Neuronal stem cell (in vitro differentiated cells): ENCODE measurements at regions not wholly inside any gene's neighbourhood (a gene's known extent, or its start where the extent isn't known, plus 50 kb on each side); places are given as distances from the start of the nearest gene placed in this dataset.

Experiments used
- DNase-seq: peaks from one replicate; pipeline ENCODE4 v3.0.0-alpha.2; 2013; ENCODE audit warnings: low spot score
- H2AFZ ChIP-seq: one replicate; pipeline ENCODE4 v1.6.1; 2013; ENCODE audit warnings: mild to moderate bottlenecking, low read length, inconsistent platforms
- H2AK5ac ChIP-seq: 2 replicates; pipeline ENCODE4 v1.6.1; 2013; ENCODE audit warnings: low read depth, mild to moderate bottlenecking, inconsistent platforms, low read length, moderate library complexity, mixed read lengths
- H2BK120ac ChIP-seq: 2 replicates; pipeline ENCODE4 v1.6.1; 2013; ENCODE audit warnings: low read depth, mild to moderate bottlenecking, inconsistent platforms, low read length, moderate library complexity, mixed read lengths
- H2BK12ac ChIP-seq: one replicate; pipeline ENCODE4 v1.6.1; 2013; ENCODE audit warnings: low read length, inconsistent platforms
- H2BK15ac ChIP-seq: 2 replicates; pipeline ENCODE4 v1.6.1; 2013; ENCODE audit warnings: mild to moderate bottlenecking, low read length, inconsistent platforms, mixed read lengths
- H2BK5ac ChIP-seq: one replicate; pipeline ENCODE4 v1.6.1; 2013; ENCODE audit warnings: inconsistent platforms, mild to moderate bottlenecking, low read length, moderate library complexity
- H3K14ac ChIP-seq: one replicate; pipeline ENCODE4 v1.6.1; 2013; ENCODE audit warnings: low read length, inconsistent platforms
- H3K18ac ChIP-seq: 2 replicates; pipeline ENCODE4 v1.6.1; 2013; ENCODE audit warnings: low read length, inconsistent platforms
- H3K23ac ChIP-seq: 2 replicates; pipeline ENCODE4 v1.6.1; 2013; ENCODE audit warnings: low read depth, mild to moderate bottlenecking, mixed read lengths, low read length, inconsistent platforms; ENCODE audit not compliant: poor library complexity
- H3K27ac ChIP-seq: replicated peaks from 3 replicates; pipeline ENCODE4 v1.5.1; 2013; ENCODE audit warnings: low read length, inconsistent platforms
- H3K27me3 ChIP-seq, 3 experiments: 2 replicates each; pipeline ENCODE4 v1.6.1; 2013; ENCODE audit warnings: low read length in 3 of 3, mild to moderate bottlenecking in 2 of 3, inconsistent platforms in 1 of 3, low read depth in 1 of 3, mixed read lengths in 1 of 3, moderate library complexity in 1 of 3; ENCODE audit not compliant: control insufficient read depth in 3 of 3, insufficient read depth in 3 of 3
- H3K36me3 ChIP-seq, 2 donors: replicated peaks in 1 of 2; 2 replicates each; pipeline ENCODE4 v1.6.1; 2013; ENCODE audit warnings: low read length in 2 of 2; ENCODE audit not compliant: control insufficient read depth in 2 of 2, insufficient read depth in 2 of 2
- H3K4ac ChIP-seq: 2 replicates; pipeline ENCODE4 v1.6.1; 2013; ENCODE audit warnings: inconsistent platforms, mild to moderate bottlenecking, low read length, moderate library complexity
- H3K4me1 ChIP-seq, 2 donors: 1 replicate in 1 of 2; 2 replicates in 1 of 2; pipeline ENCODE4 v1.6.1; 2013; ENCODE audit warnings: low read length in 2 of 2, low read depth in 1 of 2; ENCODE audit not compliant: control insufficient read depth in 2 of 2, insufficient read depth in 1 of 2
- H3K4me2 ChIP-seq: one replicate; pipeline ENCODE4 v1.6.1; 2013; ENCODE audit warnings: mild to moderate bottlenecking, low read length, inconsistent platforms; ENCODE audit not compliant: insufficient read depth, poor library complexity, severe bottlenecking
- H3K4me3 ChIP-seq, 2 donors: 2 replicates each; pipeline ENCODE4 v1.5.1; 2013; ENCODE audit warnings: low read length in 2 of 2, mild to moderate bottlenecking in 2 of 2, inconsistent platforms in 1 of 2, moderate library complexity in 1 of 2
- H3K79me1 ChIP-seq: one replicate; pipeline ENCODE4 v1.6.1; 2013; ENCODE audit warnings: low read depth, mild to moderate bottlenecking, inconsistent platforms, low read length, moderate library complexity
- H3K9ac ChIP-seq: one replicate; pipeline ENCODE4 v1.6.1; 2013; ENCODE audit warnings: mild to moderate bottlenecking, low read depth, low read length, inconsistent platforms; ENCODE audit not compliant: poor library complexity
- H3K9me3 ChIP-seq, 2 donors: replicated peaks in 1 of 2; 2 replicates each; pipeline versions ENCODE3 to v1.6.1; 2013; ENCODE audit warnings: low read length in 2 of 2, mild to moderate bottlenecking in 2 of 2, inconsistent platforms in 1 of 2, low read depth in 1 of 2, mixed read lengths in 1 of 2, moderate library complexity in 1 of 2; ENCODE audit not compliant: control insufficient read depth in 2 of 2, insufficient read depth in 1 of 2
- H4K8ac ChIP-seq: one replicate; pipeline ENCODE4 v1.6.1; 2013; ENCODE audit warnings: low read depth, mild to moderate bottlenecking, inconsistent platforms, low read length, moderate library complexity
- H4K91ac ChIP-seq: one replicate; pipeline ENCODE4 v1.6.1; 2013; ENCODE audit warnings: low read length, low read depth, mild to moderate bottlenecking, inconsistent platforms; ENCODE audit not compliant: poor library complexity
- WGBS, 2 donors: extraction: QIAGEN DNeasy Blood & Tissue Kit; methylation state at CpG; one replicate each; pipeline ENCODE4 v1.1.7; 2013; ENCODE audit warnings: missing lambda C conversion rate in 2 of 2, mixed read lengths in 1 of 2; ENCODE audit not compliant: insufficient read length in 2 of 2, insufficient replicate concordance in 1 of 2; ENCODE audit errors: extremely low coverage in 2 of 2; 5-methylcytosine and 5-hydroxymethylcytosine counted together

- Histone ChIP-seq H3K9ac (no peak overlapping the region), H3K36me3 (no peaks in the 10 kb centered on the region), H2BK12ac (no peak overlapping the region), H2BK15ac (no peak overlapping the region), H3K9me3 (no peaks in the 10 kb centered on the region), H2BK120ac (no peak overlapping the region), H2AFZ (no peak overlapping the region), H3K79me1 (no peaks in the 10 kb centered on the region), H2BK5ac (no peak overlapping the region), H3K14ac (no peak overlapping the region), H3K27ac (no peak overlapping the region), H3K18ac (no peak overlapping the region), H2AK5ac (no peak overlapping the region), H3K27me3 (no peaks in the 10 kb centered on the region), H3K23ac (no peak overlapping the region), H3K4me1 (no peaks in the 10 kb centered on the region), H4K8ac (no peak overlapping the region), H4K91ac (no peak overlapping the region), H3K4me2 (no peak overlapping the region), H3K4ac (no peak overlapping the region), H3K4me3 (no peak overlapping the region)
- no peak for DNase-seq
- WGBS, 2 donors, result no CpG with 5 or more reads among the region's 3 CpGs
Measured at GRCh38 chr20:56820984-56821383, 191.9 kb downstream of the TFAP2C start.

- WGBS, 2 donors, result no CpG with 5 or more reads among the region's 4 CpGs
- Histone ChIP-seq H2BK12ac (no peak overlapping the region), H3K9me3 (no peaks in the 10 kb centered on the region), H3K27me3 (peaks cover 0 to 8% (median 0%) of the 10 kb centered on the region in 3 experiments), H3K14ac (no peak overlapping the region), H3K9ac (no peak overlapping the region), H3K79me1 (no peaks in the 10 kb centered on the region), H3K4me3 (no peak overlapping the region), H2AFZ (no peak overlapping the region), H3K27ac (no peak overlapping the region), H2BK15ac (no peak overlapping the region), H2BK5ac (no peak overlapping the region), H3K4me2 (no peak overlapping the region), H3K18ac (no peak overlapping the region), H3K4me1 (peaks cover 0 to 13% of the 10 kb centered on the region in 2 donors), H4K91ac (no peak overlapping the region), H4K8ac (no peak overlapping the region), H3K36me3 (no peaks in the 10 kb centered on the region), H3K23ac (no peak overlapping the region), H2AK5ac (no peak overlapping the region), H2BK120ac (no peak overlapping the region), H3K4ac (no peak overlapping the region)
- no peak for DNase-seq
Measured at GRCh38 chr20:56826306-56826704, 197.2 kb downstream of the TFAP2C start.

GRCh38 chr20:56826705-56827665, 197.9 kb downstream of the TFAP2C start:
- H3K9ac ChIP-seq, result no peak overlapping the region
- H3K27ac ChIP-seq, result no peak overlapping the region
- peak overlapping the region; percentile 15 for H3K18ac ChIP-seq
- no peak for DNase-seq
- no CpG with 5 or more reads among the region's 22 CpGs for WGBS, 2 donors
- H2BK120ac ChIP-seq, result no peak overlapping the region
- H3K23ac ChIP-seq, result no peak overlapping the region
- H3K9me3 ChIP-seq, result no peaks in the 10 kb centered on the region
- peaks cover 0 to 8% (median 0%) of the 10 kb centered on the region in 3 experiments for H3K27me3 ChIP-seq
- no peak overlapping the region for H2BK15ac ChIP-seq
- no peak overlapping the region for H3K4me2 ChIP-seq
- no peak overlapping the region for H3K4me3 ChIP-seq
- peaks cover 0 to 13% of the 10 kb centered on the region in 2 donors for H3K4me1 ChIP-seq
- no peak overlapping the region for H2BK5ac ChIP-seq
- no peak overlapping the region for H2BK12ac ChIP-seq
- H4K8ac ChIP-seq, result no peak overlapping the region
- H2AFZ ChIP-seq, result no peak overlapping the region
- H4K91ac ChIP-seq, result no peak overlapping the region
- no peak overlapping the region for H2AK5ac ChIP-seq
- no peaks in the 10 kb centered on the region for H3K36me3 ChIP-seq
- H3K14ac ChIP-seq, result no peak overlapping the region
- H3K4ac ChIP-seq, result no peak overlapping the region
- no peaks in the 10 kb centered on the region for H3K79me1 ChIP-seq

GRCh38 chr20:56827763-56828162, 198.7 kb downstream of the TFAP2C start:
- H4K91ac ChIP-seq, result no peak overlapping the region
- H3K4me3 ChIP-seq, result no peak overlapping the region
- no peak overlapping the region for H3K4me2 ChIP-seq
- H3K4ac ChIP-seq, result no peak overlapping the region
- peaks cover 0 to 13% of the 10 kb centered on the region in 2 donors for H3K4me1 ChIP-seq
- no peak overlapping the region for H2BK120ac ChIP-seq
- WGBS, 2 donors, result no CpG with 5 or more reads among the region's 14 CpGs
- no peak overlapping the region for H2AK5ac ChIP-seq
- no peak overlapping the region for H3K23ac ChIP-seq
- H2AFZ ChIP-seq, result no peak overlapping the region
- H3K9ac ChIP-seq, result no peak overlapping the region
- no peaks in the 10 kb centered on the region for H3K9me3 ChIP-seq
- H2BK5ac ChIP-seq, result no peak overlapping the region
- H3K36me3 ChIP-seq, result no peaks in the 10 kb centered on the region
- H3K27me3 ChIP-seq, result peaks cover 0 to 8% (median 0%) of the 10 kb centered on the region in 3 experiments
- H3K18ac ChIP-seq, result peak overlapping the region; percentile 4
- no peak overlapping the region for H3K27ac ChIP-seq
- no peak overlapping the region for H4K8ac ChIP-seq
- no peak overlapping the region for H2BK15ac ChIP-seq
- H2BK12ac ChIP-seq, result no peak overlapping the region
- H3K79me1 ChIP-seq, result no peaks in the 10 kb centered on the region
- DNase-seq, result no peak
- H3K14ac ChIP-seq, result no peak overlapping the region
